IMR-90 (cell line): ENCODE measurements at regions not wholly inside any gene's neighbourhood (a gene's known extent, or its start where the extent isn't known, plus 50 kb on each side); places are given as distances from the start of the nearest gene placed in this dataset.

Experiments
- BHLHE40 ChIP-seq: fragments of 150-350 bp; IDR thresholded peaks from 2 replicates; pipeline ENCODE4 v1.6.1; 2016; ENCODE audit warnings: mild to moderate bottlenecking, low read depth, low read length
- CEBPB ChIP-seq: IDR thresholded peaks from 2 replicates; pipeline ENCODE4 v1.6.1; 2012; ENCODE audit warnings: low read depth, low read length, improper control_type of control experiment
- CHD1 ChIP-seq: IDR thresholded peaks from 2 replicates; pipeline ENCODE4 v1.6.1; 2012; ENCODE audit warnings: low read depth, low read length, improper control_type of control experiment
- FOS ChIP-seq: fragments of 150-350 bp; IDR thresholded peaks from 2 replicates; pipeline ENCODE4 v1.6.1; 2016; ENCODE audit warnings: low read depth, low read length
- MAFK ChIP-seq: IDR thresholded peaks from 2 replicates; pipeline ENCODE4 v1.6.1; 2012; ENCODE audit warnings: low read depth, low read length, improper control_type of control experiment
- NFE2L2 ChIP-seq: fragments of 150-350 bp; IDR thresholded peaks from 2 replicates; pipeline ENCODE4 v1.6.1; 2016; ENCODE audit warnings: low read depth, mild to moderate bottlenecking, low read length
- POLR2A ChIP-seq: IDR thresholded peaks from 2 replicates; pipeline ENCODE4 v1.6.1; 2012; ENCODE audit warnings: mild to moderate bottlenecking, low read depth, low read length
- RAD21 ChIP-seq: IDR thresholded peaks from 2 replicates; pipeline ENCODE4 v1.6.1; 2012; ENCODE audit warnings: low read length, improper control_type of control experiment
- RCOR1 ChIP-seq: IDR thresholded peaks from 2 replicates; pipeline ENCODE4 v1.6.1; 2012; ENCODE audit warnings: mild to moderate bottlenecking, low read length, improper control_type of control experiment; ENCODE audit not compliant: insufficient replicate concordance
- RFX5 ChIP-seq: IDR thresholded peaks from 2 replicates; pipeline ENCODE4 v1.8.0; 2012; ENCODE audit warnings: low read depth, mild to moderate bottlenecking, low read length, moderate library complexity
- SMC3 ChIP-seq: fragments of 150-350 bp; IDR thresholded peaks from 2 replicates; pipeline ENCODE4 v1.6.1; 2016; ENCODE audit warnings: low read depth, mild to moderate bottlenecking, antibody characterized with exemption, low read length, moderate library complexity
- TF ChIP-seq, protein P1 (sequence below): conservative IDR thresholded peaks from 2 replicates; pipeline ENCODE4 v1.5.1; 2012; ENCODE audit warnings: mild to moderate bottlenecking, low read depth, low read length, improper control_type of control experiment
- TF ChIP-seq, protein P2 (sequence below): fragments of 150-350 bp; IDR thresholded peaks from 2 replicates; pipeline ENCODE4 v1.6.1; 2017; ENCODE audit warnings: mild to moderate bottlenecking, antibody characterized with exemption, low read length, low read depth
- TF ChIP-seq, protein P3 (sequence below): fragments of 150-350 bp; IDR thresholded peaks from 2 replicates; pipeline ENCODE4 v1.6.1; 2016; ENCODE audit warnings: low read depth, mild to moderate bottlenecking, low read length, moderate library complexity, borderline replicate concordance

GRCh38 chr6:81856872-81857271 lies 104.4 kb upstream of the TENT5A start:
- TF ChIP-seq CEBPB (no peak), POLR2A (no peak), CHD1 (no peak), BHLHE40 (no peak), RFX5 (no peak), RAD21 (no peak), NFE2L2 (no peak), RCOR1 (no peak), MAFK (no peak), SMC3 (no peak), FOS (no peak)
- TF ChIP-seq, protein P1, sequence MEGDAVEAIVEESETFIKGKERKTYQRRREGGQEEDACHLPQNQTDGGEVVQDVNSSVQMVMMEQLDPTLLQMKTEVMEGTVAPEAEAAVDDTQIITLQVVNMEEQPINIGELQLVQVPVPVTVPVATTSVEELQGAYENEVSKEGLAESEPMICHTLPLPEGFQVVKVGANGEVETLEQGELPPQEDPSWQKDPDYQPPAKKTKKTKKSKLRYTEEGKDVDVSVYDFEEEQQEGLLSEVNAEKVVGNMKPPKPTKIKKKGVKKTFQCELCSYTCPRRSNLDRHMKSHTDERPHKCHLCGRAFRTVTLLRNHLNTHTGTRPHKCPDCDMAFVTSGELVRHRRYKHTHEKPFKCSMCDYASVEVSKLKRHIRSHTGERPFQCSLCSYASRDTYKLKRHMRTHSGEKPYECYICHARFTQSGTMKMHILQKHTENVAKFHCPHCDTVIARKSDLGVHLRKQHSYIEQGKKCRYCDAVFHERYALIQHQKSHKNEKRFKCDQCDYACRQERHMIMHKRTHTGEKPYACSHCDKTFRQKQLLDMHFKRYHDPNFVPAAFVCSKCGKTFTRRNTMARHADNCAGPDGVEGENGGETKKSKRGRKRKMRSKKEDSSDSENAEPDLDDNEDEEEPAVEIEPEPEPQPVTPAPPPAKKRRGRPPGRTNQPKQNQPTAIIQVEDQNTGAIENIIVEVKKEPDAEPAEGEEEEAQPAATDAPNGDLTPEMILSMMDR, result no peak
- TF ChIP-seq, protein P2, sequence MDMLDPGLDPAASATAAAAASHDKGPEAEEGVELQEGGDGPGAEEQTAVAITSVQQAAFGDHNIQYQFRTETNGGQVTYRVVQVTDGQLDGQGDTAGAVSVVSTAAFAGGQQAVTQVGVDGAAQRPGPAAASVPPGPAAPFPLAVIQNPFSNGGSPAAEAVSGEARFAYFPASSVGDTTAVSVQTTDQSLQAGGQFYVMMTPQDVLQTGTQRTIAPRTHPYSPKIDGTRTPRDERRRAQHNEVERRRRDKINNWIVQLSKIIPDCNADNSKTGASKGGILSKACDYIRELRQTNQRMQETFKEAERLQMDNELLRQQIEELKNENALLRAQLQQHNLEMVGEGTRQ, result no peak
- TF ChIP-seq, protein P3, sequence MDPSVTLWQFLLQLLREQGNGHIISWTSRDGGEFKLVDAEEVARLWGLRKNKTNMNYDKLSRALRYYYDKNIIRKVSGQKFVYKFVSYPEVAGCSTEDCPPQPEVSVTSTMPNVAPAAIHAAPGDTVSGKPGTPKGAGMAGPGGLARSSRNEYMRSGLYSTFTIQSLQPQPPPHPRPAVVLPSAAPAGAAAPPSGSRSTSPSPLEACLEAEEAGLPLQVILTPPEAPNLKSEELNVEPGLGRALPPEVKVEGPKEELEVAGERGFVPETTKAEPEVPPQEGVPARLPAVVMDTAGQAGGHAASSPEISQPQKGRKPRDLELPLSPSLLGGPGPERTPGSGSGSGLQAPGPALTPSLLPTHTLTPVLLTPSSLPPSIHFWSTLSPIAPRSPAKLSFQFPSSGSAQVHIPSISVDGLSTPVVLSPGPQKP, result no peak
